ENCODE measurements at regions not wholly inside any gene's neighbourhood (a gene's known extent, or its start where the extent isn't known, plus 50 kb on each side); places are given as distances from the start of the nearest gene placed in this dataset.
"Not testable (repeated sequence)": the region's sequence is repeated elsewhere in the genome, so short reads cannot be mapped to it uniquely, and the experiment has no call there.

GRCh38 chr20:57829805-57830514 is 120.1 kb upstream of the PMEPA1 start:
- no peak for DNase-seq (ENCODE audit: low read depth in 2 of 2)

- no peak for DNase-seq (ENCODE audit: low read depth in 2 of 2)
Measured at GRCh38 chr20:57829336-57829735, 119.5 kb upstream of the PMEPA1 start.

DNA sequence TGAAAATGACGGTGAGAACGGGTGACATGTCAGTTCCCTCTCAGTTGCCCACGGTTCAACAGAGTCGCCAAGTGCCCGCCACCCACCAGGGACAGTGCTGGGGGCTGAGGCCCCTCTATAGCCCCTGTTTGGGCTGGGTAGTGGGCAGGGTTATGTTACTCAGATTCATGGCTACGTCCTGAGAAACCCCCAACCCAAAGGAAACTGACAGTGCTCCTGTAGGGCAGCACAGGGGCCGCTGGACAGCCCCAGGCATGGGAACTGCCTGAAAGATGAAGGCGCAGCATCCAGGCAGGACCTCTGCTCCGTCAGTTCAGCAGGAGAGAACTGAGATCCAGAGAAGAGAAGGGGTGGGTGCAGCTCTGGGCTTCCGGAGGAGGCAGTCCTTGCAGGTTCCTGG is 118.9 kb upstream of the PMEPA1 start:
- no peak for DNase-seq (ENCODE audit: low read depth in 2 of 2)

GRCh38 chr20:57826666-57827287 is 117.0 kb upstream of the PMEPA1 start:
- DNase-seq (ENCODE audit: low read depth in 2 of 2) = no peak

- no peak for DNase-seq (ENCODE audit: low read depth in 2 of 2)
Measured at GRCh38 chr20:57824909-57825308, 115.1 kb upstream of the PMEPA1 start.

GRCh38 chr20:57821935-57822334 is 112.1 kb upstream of the PMEPA1 start:
- DNase-seq (ENCODE audit: low read depth in 2 of 2) = no peak

GRCh38 chr20:57819691-57820380 is 110.0 kb upstream of the PMEPA1 start:
- no peak for DNase-seq (ENCODE audit: low read depth in 2 of 2)

- DNase-seq (ENCODE audit: low read depth in 2 of 2) = no peak
Measured at GRCh38 chr20:57819291-57819690, 109.5 kb upstream of the PMEPA1 start.

DNA sequence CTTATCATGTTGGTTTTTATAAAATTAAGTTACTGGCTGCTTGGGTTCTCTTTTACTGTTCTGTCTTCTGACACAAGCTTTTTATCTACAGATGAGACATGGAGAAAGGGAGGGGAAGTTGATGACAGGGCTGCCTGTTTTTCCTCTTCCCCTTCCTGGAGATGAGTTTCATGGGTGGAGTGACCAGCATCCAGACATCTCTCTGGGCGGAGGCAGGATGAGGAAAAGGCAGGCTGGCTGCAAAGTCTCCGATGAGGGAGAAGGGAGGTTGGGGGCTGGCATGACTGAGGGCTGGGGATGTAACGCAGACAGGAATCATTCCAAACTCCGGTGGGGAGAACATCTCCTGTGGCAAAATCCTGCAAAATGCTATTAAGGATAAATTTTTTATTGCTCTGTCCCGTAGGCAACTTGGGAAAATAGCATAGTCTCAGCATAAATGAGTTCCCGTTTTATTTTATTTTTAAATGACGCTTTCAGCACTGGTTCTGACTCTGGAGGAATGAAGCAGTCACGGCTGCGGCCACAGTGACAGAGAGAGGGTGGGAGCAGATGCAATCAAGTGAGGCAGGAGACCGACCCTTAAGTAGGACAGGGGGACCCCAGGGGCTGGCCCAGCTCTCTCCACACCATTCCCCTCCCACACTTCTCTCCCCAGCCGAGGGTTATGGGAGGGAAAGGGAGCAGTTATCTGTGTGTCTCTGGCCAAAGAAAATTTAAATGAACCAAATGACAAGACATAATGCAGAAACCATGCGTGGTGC is 108.8 kb upstream of the PMEPA1 start:
- no peak for DNase-seq (ENCODE audit: low read depth in 2 of 2)

- no peak for DNase-seq (ENCODE audit: low read depth in 2 of 2)
Measured at GRCh38 chr20:57815405-57815804, 105.6 kb upstream of the PMEPA1 start.

DNA sequence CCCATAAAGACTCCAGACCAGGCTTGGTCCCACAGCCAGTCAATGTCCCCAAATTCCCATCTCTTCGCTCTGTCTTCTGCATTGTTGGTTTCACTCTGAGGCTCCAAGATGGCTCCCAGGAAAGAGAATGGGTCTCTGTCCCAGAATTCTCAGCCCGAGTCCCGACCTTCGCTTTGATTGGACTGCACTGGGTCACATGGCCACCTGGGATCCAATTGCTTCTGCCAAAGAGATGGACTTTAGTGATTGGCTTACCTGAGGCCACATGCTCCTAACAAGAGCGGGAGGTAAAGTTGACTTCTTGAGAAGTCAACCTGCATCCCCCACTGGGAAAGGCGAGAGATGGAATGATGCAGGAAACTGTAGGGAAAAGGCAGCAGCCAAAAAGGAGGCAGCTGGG is 104.7 kb upstream of the PMEPA1 start:
- DNase-seq (ENCODE audit: low read depth in 2 of 2) = no peak

- no peak for DNase-seq (ENCODE audit: low read depth in 2 of 2)
Measured at GRCh38 chr20:57813509-57814269, 103.9 kb upstream of the PMEPA1 start.

GRCh38 chr20:57812632-57813031 is 102.8 kb upstream of the PMEPA1 start:
- DNase-seq (ENCODE audit: low read depth in 2 of 2) = not testable (repeated sequence)

- DNase-seq (ENCODE audit: low read depth in 2 of 2) = no peak
Measured at GRCh38 chr20:57811374-57812020, 101.7 kb upstream of the PMEPA1 start.

GRCh38 chr20:57810511-57811373 is 100.9 kb upstream of the PMEPA1 start:
- DNase-seq (ENCODE audit: low read depth in 2 of 2) = no peak

GRCh38 chr20:57809661-57810172 is 99.9 kb upstream of the PMEPA1 start:
- DNase-seq (ENCODE audit: low read depth in 2 of 2) = no peak

GRCh38 chr20:57809149-57809548 is 99.3 kb upstream of the PMEPA1 start:
- DNase-seq (ENCODE audit: low read depth in 2 of 2) = no peak

DNA sequence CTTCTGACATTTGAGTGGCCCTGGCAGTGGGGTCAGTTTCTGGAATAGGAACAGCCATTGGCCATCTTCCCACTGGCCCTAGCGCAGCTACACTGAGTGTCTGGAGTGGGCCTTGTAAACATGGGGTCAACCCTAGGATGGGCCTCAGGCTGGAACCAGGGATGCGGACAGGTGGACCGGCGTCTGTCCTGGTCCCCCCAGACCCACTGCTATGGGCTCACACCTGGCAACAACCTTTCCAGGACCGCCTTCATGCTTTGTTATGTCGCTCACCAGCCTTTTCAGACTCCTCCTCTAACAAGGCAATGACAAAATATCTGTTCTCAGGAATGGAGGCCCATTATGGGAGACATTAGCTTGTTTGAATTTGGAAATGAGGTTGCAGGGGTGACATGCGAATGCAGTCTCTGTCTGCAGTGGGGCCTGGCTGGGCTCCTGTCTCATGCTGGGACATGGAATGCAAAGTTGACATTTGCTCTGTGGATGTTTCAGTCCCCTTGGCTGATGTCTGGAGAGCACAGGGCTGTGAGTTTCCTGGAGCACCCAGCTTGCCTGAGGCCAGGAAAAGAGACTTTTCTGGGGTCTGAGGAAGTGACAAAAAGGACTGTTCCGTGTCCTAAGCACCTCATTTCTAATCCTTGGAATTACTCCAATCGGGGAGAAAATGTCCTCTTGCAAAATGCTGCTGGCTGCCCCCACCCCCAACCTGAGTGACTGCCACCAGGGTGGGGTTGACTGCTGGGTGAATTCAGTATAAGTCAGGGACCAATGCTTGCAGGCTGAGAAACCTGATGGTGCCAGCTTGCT is 98.7 kb upstream of the PMEPA1 start:
- DNase-seq (ENCODE audit: low read depth in 2 of 2) = no peak

Measured in stimulated activated CD4-positive, alpha-beta T cell treated with anti-CD3 and anti-CD28 coated beads, Interleukin-12 subunit alpha, Interleukin-12 subunit beta, amount 100 ng/mL, for 24 hours (primary cell).